ENCODE measurements at regions not wholly inside any gene's neighbourhood (a gene's known extent, or its start where the extent isn't known, plus 50 kb on each side); places are given as distances from the start of the nearest gene placed in this dataset.

DNA sequence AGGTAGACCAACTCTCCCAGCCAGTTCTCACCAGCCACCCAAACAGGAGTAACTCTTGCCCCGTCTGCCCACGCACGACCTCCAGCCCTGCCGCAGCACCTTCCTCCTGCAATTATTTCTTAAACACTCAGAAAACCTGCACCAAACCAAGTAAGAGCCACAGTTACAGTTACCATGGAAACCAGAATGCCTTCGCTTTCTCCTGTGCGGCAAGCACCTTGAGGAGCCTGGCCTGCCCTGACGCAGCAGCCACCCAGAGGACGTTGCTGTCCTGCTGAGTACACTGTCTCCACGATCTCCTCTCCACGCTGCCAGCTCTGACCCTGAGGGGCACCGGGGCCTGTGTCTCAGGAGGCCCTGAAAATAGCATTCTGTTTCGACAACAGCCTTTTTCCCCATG lies 94.3 kb upstream of the SMIM21 start:
- intact Hi-C loops (cut with DNase I): no loop called here
- Histone ChIP-seq H3K9me3 (no peaks in the 10 kb centered on the region), H3K4me1 (no peaks in the 10 kb centered on the region), H3K36me3 (no peaks in the 10 kb centered on the region), H3K27ac (no peak overlapping the region), H3K4me3 (no peak overlapping the region), H3K27me3 (no peaks in the 10 kb centered on the region)
- ATAC-seq (no peak), DNase-seq (peak in 1 of 4 donors; percentile 45)
- TF ChIP-seq, protein P1, sequence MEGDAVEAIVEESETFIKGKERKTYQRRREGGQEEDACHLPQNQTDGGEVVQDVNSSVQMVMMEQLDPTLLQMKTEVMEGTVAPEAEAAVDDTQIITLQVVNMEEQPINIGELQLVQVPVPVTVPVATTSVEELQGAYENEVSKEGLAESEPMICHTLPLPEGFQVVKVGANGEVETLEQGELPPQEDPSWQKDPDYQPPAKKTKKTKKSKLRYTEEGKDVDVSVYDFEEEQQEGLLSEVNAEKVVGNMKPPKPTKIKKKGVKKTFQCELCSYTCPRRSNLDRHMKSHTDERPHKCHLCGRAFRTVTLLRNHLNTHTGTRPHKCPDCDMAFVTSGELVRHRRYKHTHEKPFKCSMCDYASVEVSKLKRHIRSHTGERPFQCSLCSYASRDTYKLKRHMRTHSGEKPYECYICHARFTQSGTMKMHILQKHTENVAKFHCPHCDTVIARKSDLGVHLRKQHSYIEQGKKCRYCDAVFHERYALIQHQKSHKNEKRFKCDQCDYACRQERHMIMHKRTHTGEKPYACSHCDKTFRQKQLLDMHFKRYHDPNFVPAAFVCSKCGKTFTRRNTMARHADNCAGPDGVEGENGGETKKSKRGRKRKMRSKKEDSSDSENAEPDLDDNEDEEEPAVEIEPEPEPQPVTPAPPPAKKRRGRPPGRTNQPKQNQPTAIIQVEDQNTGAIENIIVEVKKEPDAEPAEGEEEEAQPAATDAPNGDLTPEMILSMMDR (IDR thresholded peaks at IDR 0.05): no peak

DNA sequence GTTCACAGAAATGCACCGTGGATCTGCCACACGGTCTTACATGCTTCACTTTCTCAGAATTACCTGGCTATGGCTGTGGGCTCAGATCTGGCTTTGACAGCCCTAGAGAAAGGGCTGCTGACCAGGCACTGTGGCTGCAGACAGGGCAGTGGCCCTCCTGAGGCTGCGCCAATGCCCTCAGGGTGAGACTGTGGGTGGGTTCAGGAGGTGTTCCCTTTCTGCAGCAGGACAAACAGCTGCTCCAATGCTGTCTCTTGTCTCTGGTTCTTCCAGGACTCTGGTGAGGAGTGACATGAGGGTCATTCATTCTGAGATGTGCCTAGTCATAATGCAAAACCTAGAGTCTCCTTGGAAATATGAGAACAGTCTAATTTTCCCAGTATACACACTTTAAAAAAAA lies 90.5 kb upstream of the SMIM21 start:
- Histone ChIP-seq H3K27me3 (no peaks in the 10 kb centered on the region), H3K4me1 (no peaks in the 10 kb centered on the region), H3K36me3 (no peaks in the 10 kb centered on the region), H3K4me3 (no peak overlapping the region), H3K27ac (no peak overlapping the region), H3K9me3 (peaks cover 0 to 6% of the 10 kb centered on the region in 2 donors)
- intact Hi-C loops (cut with DNase I): no loop called here
- DNase-seq (no peak), ATAC-seq (no peak)
- TF ChIP-seq, protein P1 (IDR thresholded peaks at IDR 0.05): no peak

DNA sequence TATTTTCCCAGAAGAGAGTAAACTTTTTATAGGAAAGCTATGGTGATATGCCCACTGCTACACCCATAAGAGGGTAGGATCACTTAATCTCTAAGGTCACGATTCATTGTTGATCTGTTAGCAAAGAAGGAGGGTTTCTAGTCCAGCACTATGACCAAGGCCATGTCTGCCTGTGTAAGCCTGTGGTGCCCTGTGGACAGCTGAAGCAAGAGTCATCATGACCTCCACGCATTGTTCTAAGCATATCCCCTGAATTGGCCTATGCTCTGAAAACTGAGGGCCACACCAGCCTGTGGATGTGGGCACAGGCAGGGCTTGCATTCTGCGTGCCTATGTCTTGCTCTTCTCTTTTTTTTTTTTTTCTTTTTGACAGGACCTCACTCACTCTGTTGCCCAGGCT lies 89.8 kb upstream of the SMIM21 start:
- DNase-seq: no peak
- Histone ChIP-seq H3K4me1 (no peaks in the 10 kb centered on the region), H3K27ac (no peak overlapping the region), H3K4me3 (no peak overlapping the region), H3K27me3 (no peaks in the 10 kb centered on the region), H3K9me3 (peaks cover 0 to 13% of the 10 kb centered on the region in 2 donors), H3K36me3 (no peaks in the 10 kb centered on the region)
- ATAC-seq: no peak
- TF ChIP-seq, protein P1 (IDR thresholded peaks at IDR 0.05): no peak
- intact Hi-C loops (cut with DNase I): no loop called here

DNA sequence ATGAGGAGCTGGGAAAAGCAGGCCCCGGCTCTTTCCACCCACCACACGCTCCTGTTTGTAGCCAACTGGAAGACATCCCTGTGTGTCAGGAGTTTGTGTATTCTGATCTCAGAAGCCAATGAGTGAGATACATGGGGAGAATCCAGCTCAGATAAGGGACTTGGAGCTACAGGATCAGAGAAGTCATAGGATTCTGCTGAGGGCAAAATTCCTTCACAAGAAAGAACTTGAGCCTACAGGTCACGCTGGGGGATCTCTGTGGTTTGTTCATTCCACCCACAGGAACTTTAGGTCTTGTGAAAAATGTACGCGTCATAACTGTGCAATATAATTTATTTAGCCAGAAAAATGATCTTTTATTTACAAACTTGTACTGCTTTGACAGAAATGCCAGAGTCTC lies 80.1 kb upstream of the SMIM21 start:
- TF ChIP-seq, protein P1 (IDR thresholded peaks at IDR 0.05): no peak
- DNase-seq (no peak), ATAC-seq (no peak)
- H3K4me3 ChIP-seq: no peak overlapping the region
- no peaks in the 10 kb centered on the region for H3K36me3 ChIP-seq
- H3K27me3 ChIP-seq: no peaks in the 10 kb centered on the region
- no peak overlapping the region for H3K27ac ChIP-seq
- H3K9me3 ChIP-seq: peaks cover 0 to 17% of the 10 kb centered on the region in 2 donors
- intact Hi-C loops (cut with DNase I): no loop called here
- no peaks in the 10 kb centered on the region for H3K4me1 ChIP-seq

DNA sequence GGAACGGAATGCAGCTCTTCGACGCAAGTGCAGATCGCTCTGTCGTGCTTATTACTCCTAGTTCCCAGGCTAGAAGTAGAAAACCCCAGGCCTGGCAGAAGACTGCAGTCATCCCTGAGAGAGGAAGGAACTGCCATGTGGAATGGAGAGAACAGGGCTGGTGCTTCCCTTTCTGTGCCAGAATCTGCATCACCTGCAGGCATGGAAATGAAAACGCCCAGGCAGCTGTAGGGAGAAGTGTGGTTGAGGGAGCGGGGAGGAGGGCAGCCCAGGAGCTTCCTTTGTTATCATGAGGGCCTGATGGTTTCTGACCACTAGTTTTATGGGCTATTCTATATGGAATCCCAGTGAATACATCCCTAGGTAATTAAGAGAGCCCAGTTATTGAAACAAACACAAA lies 79.4 kb upstream of the SMIM21 start:
- no peak overlapping the region for H3K4me3 ChIP-seq
- no peaks in the 10 kb centered on the region for H3K36me3 ChIP-seq
- intact Hi-C loops (cut with DNase I): no loop called here
- no peak for ATAC-seq
- peaks cover 0 to 11% of the 10 kb centered on the region in 2 donors for H3K9me3 ChIP-seq
- no peak for DNase-seq
- no peaks in the 10 kb centered on the region for H3K27me3 ChIP-seq
- H3K4me1 ChIP-seq: no peaks in the 10 kb centered on the region
- TF ChIP-seq, protein P1 (IDR thresholded peaks at IDR 0.05): no peak
- H3K27ac ChIP-seq: no peak overlapping the region
